Pons (tissue), 1 donor: ENCODE measurements at regions not wholly inside any gene's neighbourhood (a gene's known extent, or its start where the extent isn't known, plus 50 kb on each side); places are given as distances from the start of the nearest gene placed in this dataset.
"Not testable (repeated sequence)": the region's sequence is repeated elsewhere in the genome, so short reads cannot be mapped to it uniquely, and the experiment has no call there.

Experiments
- DNase-seq: peaks from one replicate; pipeline ENCODE4 v3.0.0-alpha.2; 2016; ENCODE audit warnings: low spot score

GRCh38 chr18:38576349-38576748 lies 1010.8 kb upstream of the CELF4 start:
- DNase-seq = no peak

DNA sequence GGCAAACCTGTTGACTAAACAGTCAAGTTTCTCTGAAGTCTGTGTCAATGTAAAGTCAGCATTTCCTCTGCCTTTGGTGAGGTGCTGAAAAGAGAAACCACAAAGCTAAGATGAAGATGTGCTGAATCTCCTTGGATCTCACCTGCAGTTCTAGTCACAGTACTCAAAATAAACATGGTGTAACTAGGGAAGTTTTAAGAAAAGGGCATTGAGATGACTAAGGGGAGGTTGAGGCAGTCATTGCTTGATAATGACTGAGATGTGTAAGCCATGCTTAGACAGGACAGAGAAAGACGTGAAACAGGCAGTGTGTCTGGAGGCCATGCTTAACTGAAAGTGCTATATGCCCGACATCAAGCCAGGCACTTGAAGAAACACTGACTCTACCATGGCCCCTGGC lies 1010.0 kb upstream of the CELF4 start:
- DNase-seq = no peak

- no peak for DNase-seq
These were observed 1009.4 kb upstream of the CELF4 start for GRCh38 chr18:38575023-38575422.

DNA sequence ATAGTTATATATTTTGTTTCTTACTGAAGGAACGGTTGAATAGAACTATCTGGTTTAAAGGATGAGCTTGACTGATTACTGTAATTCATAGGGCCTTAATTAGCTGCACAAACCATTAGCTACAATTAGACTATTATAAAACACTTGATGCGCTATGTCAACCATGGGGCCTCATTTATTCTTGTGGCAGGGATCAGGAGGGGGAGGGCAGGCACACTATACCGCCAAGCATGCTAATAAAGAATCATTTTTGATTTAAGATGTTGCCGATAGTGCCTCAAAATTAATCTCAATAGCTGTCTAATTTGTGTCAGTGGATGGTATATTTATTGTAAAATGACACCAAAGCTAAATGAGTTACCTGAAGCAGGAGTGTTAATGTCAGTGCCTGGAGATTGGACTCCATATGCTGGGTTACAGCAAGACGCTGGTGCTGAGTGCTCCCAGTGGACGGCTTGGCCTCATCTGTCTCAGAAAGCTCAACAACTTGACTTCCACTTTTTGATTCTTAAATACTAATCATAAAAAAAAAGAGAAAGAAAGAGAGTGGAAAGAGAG lies 1007.0 kb upstream of the CELF4 start:
- no peak for DNase-seq

- DNase-seq = no peak
These were observed 1006.1 kb upstream of the CELF4 start for GRCh38 chr18:38571651-38572050.

GRCh38 chr18:38565513-38565912 lies 999.9 kb upstream of the CELF4 start:
- DNase-seq = no peak

GRCh38 chr18:38563396-38563980 lies 997.9 kb upstream of the CELF4 start:
- DNase-seq = no peak

GRCh38 chr18:38557006-38557405 lies 991.4 kb upstream of the CELF4 start:
- DNase-seq = no peak

- no peak for DNase-seq
These were observed 987.2 kb upstream of the CELF4 start for GRCh38 chr18:38552732-38553321.

GRCh38 chr18:38551881-38552280 lies 986.3 kb upstream of the CELF4 start:
- DNase-seq = no peak

DNA sequence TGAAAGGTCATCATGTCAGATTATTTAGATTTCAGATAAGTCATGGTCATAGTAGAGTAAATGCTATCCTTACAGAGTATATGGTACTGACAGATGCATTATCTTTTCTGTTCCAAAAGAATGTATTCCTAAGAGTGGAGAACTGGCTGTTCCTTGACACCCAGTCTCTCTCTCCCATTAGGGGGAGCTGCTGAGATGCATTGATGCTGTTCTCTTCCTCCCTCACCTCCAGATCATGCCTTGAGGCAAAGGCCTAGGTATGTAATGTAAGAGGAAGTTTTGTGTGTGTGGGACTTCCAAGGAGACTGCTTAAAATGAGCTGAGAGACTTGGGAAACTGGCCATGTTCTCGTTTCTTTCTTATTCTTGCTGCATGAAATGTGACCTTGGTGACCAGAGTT lies 979.5 kb upstream of the CELF4 start:
- DNase-seq = no peak

GRCh38 chr18:38539856-38540255 lies 974.3 kb upstream of the CELF4 start:
- no peak for DNase-seq

GRCh38 chr18:38539371-38539770 lies 973.8 kb upstream of the CELF4 start:
- no peak for DNase-seq

- DNase-seq = no peak
These were observed 968.5 kb upstream of the CELF4 start for GRCh38 chr18:38534073-38534472.

DNA sequence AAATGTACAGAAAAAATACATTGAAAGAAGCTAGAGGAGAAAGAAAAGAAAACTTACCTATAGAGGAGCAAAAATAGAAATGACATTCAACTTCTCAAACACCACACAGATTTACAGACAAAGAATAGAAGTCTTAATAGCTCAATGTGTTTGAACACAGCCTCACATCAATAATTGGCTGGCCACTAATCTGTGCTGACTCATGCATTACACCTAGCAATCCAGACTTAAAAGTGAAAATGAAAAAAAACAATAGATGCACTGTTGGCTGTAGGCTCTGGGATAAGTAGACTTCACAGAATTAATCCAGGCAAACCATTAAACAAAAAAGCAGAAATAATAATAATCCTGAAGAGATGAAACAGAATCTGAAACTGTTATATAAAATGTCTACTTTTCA lies 961.3 kb upstream of the CELF4 start:
- no peak for DNase-seq

DNA sequence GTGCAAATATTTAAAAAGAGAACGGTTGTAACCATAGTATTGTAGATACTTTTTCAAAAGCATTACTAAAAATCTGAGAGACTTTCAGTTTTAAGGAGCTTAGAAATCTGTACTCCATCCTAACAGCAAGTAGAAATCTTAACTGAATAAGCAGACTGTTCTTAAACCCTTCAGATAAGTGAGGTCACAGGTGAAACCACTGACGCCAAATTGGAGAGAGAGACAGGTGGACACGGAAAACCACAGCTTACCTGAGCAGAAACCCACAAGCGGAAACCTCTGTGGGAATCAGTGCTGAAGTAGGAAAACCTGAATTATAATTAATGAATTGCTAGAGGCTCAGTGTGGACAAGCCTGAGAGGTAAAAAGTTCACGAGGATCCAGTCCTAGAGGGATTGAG lies 959.4 kb upstream of the CELF4 start:
- DNase-seq = no peak

GRCh38 chr18:38520786-38521185 lies 955.2 kb upstream of the CELF4 start:
- DNase-seq = no peak

DNA sequence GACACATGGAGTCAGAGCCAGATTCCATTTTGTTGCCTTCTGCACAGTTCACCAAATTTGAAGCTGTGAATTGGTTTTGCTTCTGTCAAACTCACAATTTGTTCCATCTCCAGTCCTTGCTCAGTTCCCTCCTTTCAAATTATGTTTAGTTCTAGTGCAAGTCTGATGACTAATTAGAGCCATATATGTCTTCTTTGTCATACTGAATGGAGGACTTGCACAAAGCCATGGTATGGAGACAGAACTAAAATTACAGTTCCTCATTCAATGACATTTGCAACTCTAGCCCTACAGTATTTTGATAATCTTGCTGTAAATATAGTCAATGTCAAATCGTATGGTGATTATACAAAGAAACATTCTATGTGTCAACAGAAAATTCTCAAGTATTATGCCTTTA lies 936.9 kb upstream of the CELF4 start:
- DNase-seq = no peak

- DNase-seq = no peak
These were observed 931.7 kb upstream of the CELF4 start for GRCh38 chr18:38497266-38497665.

DNA sequence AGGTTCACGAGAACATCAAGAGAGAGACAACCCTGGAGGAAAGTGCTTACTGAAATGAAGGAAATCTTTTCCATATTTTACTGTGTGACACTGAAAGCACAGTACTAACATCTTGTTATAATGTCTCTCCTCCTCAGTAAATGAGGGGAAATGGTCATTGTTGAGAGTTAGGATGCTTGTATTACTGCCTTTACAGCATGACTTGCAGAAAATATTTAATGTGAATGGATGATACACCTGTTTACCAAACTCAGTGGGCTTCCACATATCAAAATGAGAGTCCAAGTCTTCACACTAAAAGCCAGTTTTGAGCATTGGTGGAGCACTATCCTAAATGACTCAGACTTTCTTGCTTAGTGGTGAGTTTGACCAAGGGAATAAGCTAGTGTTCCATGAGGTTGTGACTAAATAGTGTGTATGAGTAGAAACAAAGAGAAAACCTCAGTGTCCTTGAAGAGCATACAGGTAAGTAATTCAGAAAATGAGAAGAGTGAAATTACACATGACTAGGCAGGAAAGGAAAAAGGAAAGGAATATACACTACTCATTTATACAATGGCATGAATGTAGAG lies 930.7 kb upstream of the CELF4 start:
- DNase-seq = no peak

DNA sequence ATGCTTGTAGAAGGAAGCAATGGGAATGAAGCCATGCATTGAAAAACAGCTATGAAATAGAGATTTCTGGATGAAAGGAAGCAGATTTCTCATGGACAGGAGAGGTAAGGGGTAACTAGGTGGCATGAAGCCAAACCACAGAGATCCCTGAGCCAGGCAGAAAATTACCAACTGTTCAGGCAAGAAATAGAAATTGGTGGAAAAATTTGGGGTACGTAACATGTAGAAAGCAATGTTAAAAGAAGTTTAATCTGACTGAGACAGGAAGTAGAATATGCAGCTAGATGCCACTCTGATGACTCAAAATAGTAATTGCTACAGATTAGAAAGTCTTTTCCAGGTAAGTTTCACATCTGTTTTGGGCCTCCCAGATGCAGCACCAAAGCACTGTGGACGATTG lies 928.5 kb upstream of the CELF4 start:
- DNase-seq = no peak

DNA sequence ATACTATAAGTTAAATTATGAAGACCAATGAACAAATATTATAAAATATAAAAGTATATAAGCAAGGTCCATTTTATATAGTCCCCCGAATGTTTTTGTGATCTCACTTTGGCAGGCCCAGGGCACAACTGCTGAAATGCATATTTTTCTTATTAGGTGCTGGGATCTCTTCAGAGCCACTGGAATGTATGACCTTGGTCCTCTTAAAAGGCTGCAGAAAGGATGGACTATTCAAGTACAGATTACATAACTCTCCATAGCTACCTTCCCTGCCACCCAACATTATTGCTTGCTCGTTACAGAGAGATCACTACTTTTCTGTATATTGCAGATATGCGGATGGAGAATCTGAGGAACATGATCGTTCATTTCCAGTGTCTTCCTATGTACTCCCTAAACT lies 925.6 kb upstream of the CELF4 start:
- DNase-seq = no peak

GRCh38 chr18:38489721-38490120 lies 924.1 kb upstream of the CELF4 start:
- not testable (repeated sequence) for DNase-seq

- DNase-seq = no peak
These were observed 921.9 kb upstream of the CELF4 start for GRCh38 chr18:38487521-38487920.
